ENCODE measurements at regions not wholly inside any gene's neighbourhood (a gene's known extent, or its start where the extent isn't known, plus 50 kb on each side); places are given as distances from the start of the nearest gene placed in this dataset.
"Not testable (repeated sequence)": the region's sequence is repeated elsewhere in the genome, so short reads cannot be mapped to it uniquely, and the experiment has no call there.

- DNase-seq (ENCODE audit: low spot score), result no peak
These were observed 80.0 kb upstream of the COL1A2 start for GRCh38 chr7:94314413-94315410.

- not testable (repeated sequence) for DNase-seq (ENCODE audit: low spot score)
These were observed 73.6 kb upstream of the COL1A2 start for GRCh38 chr7:94321138-94321537.

- no peak for DNase-seq (ENCODE audit: low spot score)
These were observed 70.9 kb upstream of the COL1A2 start for GRCh38 chr7:94323844-94324243.

GRCh38 chr7:94324380-94325121, 70.1 kb upstream of the COL1A2 start:
- DNase-seq (ENCODE audit: low spot score), result no peak

GRCh38 chr7:94325122-94325475, 69.6 kb upstream of the COL1A2 start:
- no peak for DNase-seq (ENCODE audit: low spot score)

GRCh38 chr7:94330269-94331020, 64.2 kb upstream of the COL1A2 start:
- DNase-seq (ENCODE audit: low spot score), result no peak

- DNase-seq (ENCODE audit: low spot score), result no peak
These were observed 62.1 kb upstream of the COL1A2 start for GRCh38 chr7:94332571-94332970.

GRCh38 chr7:94333810-94334209, 60.9 kb upstream of the COL1A2 start:
- no peak for DNase-seq (ENCODE audit: low spot score)

- DNase-seq (ENCODE audit: low spot score), result no peak
These were observed 59.1 kb upstream of the COL1A2 start for GRCh38 chr7:94335586-94335985.

GRCh38 chr7:94336009-94336408, 58.7 kb upstream of the COL1A2 start:
- DNase-seq (ENCODE audit: low spot score), result no peak

GRCh38 chr7:94338921-94339371, 55.7 kb upstream of the COL1A2 start:
- no peak for DNase-seq (ENCODE audit: low spot score)

- DNase-seq (ENCODE audit: low spot score), result no peak
These were observed 49.9 kb upstream of the COL1A2 start for GRCh38 chr7:94344826-94345225.
